Neuronal stem cell (in vitro differentiated cells): ENCODE measurements at regions not wholly inside any gene's neighbourhood (a gene's known extent, or its start where the extent isn't known, plus 50 kb on each side); places are given as distances from the start of the nearest gene placed in this dataset.

ENCODE experiments used
- DNase-seq: peaks from one replicate; pipeline ENCODE4 v3.0.0-alpha.2; 2013; ENCODE audit warnings: low spot score
- H2AFZ ChIP-seq: one replicate; pipeline ENCODE4 v1.6.1; 2013; ENCODE audit warnings: mild to moderate bottlenecking, low read length, inconsistent platforms
- H2AK5ac ChIP-seq: 2 replicates; pipeline ENCODE4 v1.6.1; 2013; ENCODE audit warnings: low read depth, mild to moderate bottlenecking, inconsistent platforms, low read length, moderate library complexity, mixed read lengths
- H2BK120ac ChIP-seq: 2 replicates; pipeline ENCODE4 v1.6.1; 2013; ENCODE audit warnings: low read depth, mild to moderate bottlenecking, inconsistent platforms, low read length, moderate library complexity, mixed read lengths
- H2BK12ac ChIP-seq: one replicate; pipeline ENCODE4 v1.6.1; 2013; ENCODE audit warnings: low read length, inconsistent platforms
- H2BK15ac ChIP-seq: 2 replicates; pipeline ENCODE4 v1.6.1; 2013; ENCODE audit warnings: mild to moderate bottlenecking, low read length, inconsistent platforms, mixed read lengths
- H2BK5ac ChIP-seq: one replicate; pipeline ENCODE4 v1.6.1; 2013; ENCODE audit warnings: inconsistent platforms, mild to moderate bottlenecking, low read length, moderate library complexity
- H3K14ac ChIP-seq: one replicate; pipeline ENCODE4 v1.6.1; 2013; ENCODE audit warnings: low read length, inconsistent platforms
- H3K18ac ChIP-seq: 2 replicates; pipeline ENCODE4 v1.6.1; 2013; ENCODE audit warnings: low read length, inconsistent platforms
- H3K23ac ChIP-seq: 2 replicates; pipeline ENCODE4 v1.6.1; 2013; ENCODE audit warnings: low read depth, mild to moderate bottlenecking, mixed read lengths, low read length, inconsistent platforms; ENCODE audit not compliant: poor library complexity
- H3K27ac ChIP-seq: replicated peaks from 3 replicates; pipeline ENCODE4 v1.5.1; 2013; ENCODE audit warnings: low read length, inconsistent platforms
- H3K27me3 ChIP-seq, 3 experiments: 2 replicates each; pipeline ENCODE4 v1.6.1; 2013; ENCODE audit warnings: low read length in 3 of 3, mild to moderate bottlenecking in 2 of 3, inconsistent platforms in 1 of 3, low read depth in 1 of 3, mixed read lengths in 1 of 3, moderate library complexity in 1 of 3; ENCODE audit not compliant: control insufficient read depth in 3 of 3, insufficient read depth in 3 of 3
- H3K36me3 ChIP-seq, 2 donors: replicated peaks in 1 of 2; 2 replicates each; pipeline ENCODE4 v1.6.1; 2013; ENCODE audit warnings: low read length in 2 of 2; ENCODE audit not compliant: control insufficient read depth in 2 of 2, insufficient read depth in 2 of 2
- H3K4ac ChIP-seq: 2 replicates; pipeline ENCODE4 v1.6.1; 2013; ENCODE audit warnings: inconsistent platforms, mild to moderate bottlenecking, low read length, moderate library complexity
- H3K4me1 ChIP-seq, 2 donors: 1 replicate in 1 of 2; 2 replicates in 1 of 2; pipeline ENCODE4 v1.6.1; 2013; ENCODE audit warnings: low read length in 2 of 2, low read depth in 1 of 2; ENCODE audit not compliant: control insufficient read depth in 2 of 2, insufficient read depth in 1 of 2
- H3K4me2 ChIP-seq: one replicate; pipeline ENCODE4 v1.6.1; 2013; ENCODE audit warnings: mild to moderate bottlenecking, low read length, inconsistent platforms; ENCODE audit not compliant: insufficient read depth, poor library complexity, severe bottlenecking
- H3K4me3 ChIP-seq, 2 donors: 2 replicates each; pipeline ENCODE4 v1.5.1; 2013; ENCODE audit warnings: low read length in 2 of 2, mild to moderate bottlenecking in 2 of 2, inconsistent platforms in 1 of 2, moderate library complexity in 1 of 2
- H3K79me1 ChIP-seq: one replicate; pipeline ENCODE4 v1.6.1; 2013; ENCODE audit warnings: low read depth, mild to moderate bottlenecking, inconsistent platforms, low read length, moderate library complexity
- H3K9ac ChIP-seq: one replicate; pipeline ENCODE4 v1.6.1; 2013; ENCODE audit warnings: mild to moderate bottlenecking, low read depth, low read length, inconsistent platforms; ENCODE audit not compliant: poor library complexity
- H3K9me3 ChIP-seq, 2 donors: replicated peaks in 1 of 2; 2 replicates each; pipeline versions ENCODE3 to v1.6.1; 2013; ENCODE audit warnings: low read length in 2 of 2, mild to moderate bottlenecking in 2 of 2, inconsistent platforms in 1 of 2, low read depth in 1 of 2, mixed read lengths in 1 of 2, moderate library complexity in 1 of 2; ENCODE audit not compliant: control insufficient read depth in 2 of 2, insufficient read depth in 1 of 2
- H4K8ac ChIP-seq: one replicate; pipeline ENCODE4 v1.6.1; 2013; ENCODE audit warnings: low read depth, mild to moderate bottlenecking, inconsistent platforms, low read length, moderate library complexity
- H4K91ac ChIP-seq: one replicate; pipeline ENCODE4 v1.6.1; 2013; ENCODE audit warnings: low read length, low read depth, mild to moderate bottlenecking, inconsistent platforms; ENCODE audit not compliant: poor library complexity
- WGBS, 2 donors: extraction: QIAGEN DNeasy Blood & Tissue Kit; methylation state at CpG; one replicate each; pipeline ENCODE4 v1.1.7; 2013; ENCODE audit warnings: missing lambda C conversion rate in 2 of 2, mixed read lengths in 1 of 2; ENCODE audit not compliant: insufficient read length in 2 of 2, insufficient replicate concordance in 1 of 2; ENCODE audit errors: extremely low coverage in 2 of 2; 5-methylcytosine and 5-hydroxymethylcytosine counted together

GRCh38 chr18:35770376-35771014, 189.0 kb downstream of the GALNT1 start:
- Histone ChIP-seq H4K8ac (no peak overlapping the region), H3K4me1 (no peaks in the 10 kb centered on the region)
- WGBS, 2 donors, result no CpG with 5 or more reads among the region's 5 CpGs

GRCh38 chr18:35771172-35771571, 189.6 kb downstream of the GALNT1 start:
- Histone ChIP-seq H3K79me1 (no peaks in the 10 kb centered on the region), H3K18ac (no peak overlapping the region), H3K14ac (no peak overlapping the region)

More at GRCh38 chr18:35770376-35771014, 189.0 kb downstream of the GALNT1 start:
- no peak overlapping the region for H3K4me3 ChIP-seq
- H3K36me3 ChIP-seq, result no peaks in the 10 kb centered on the region
- H3K9ac ChIP-seq, result no peak overlapping the region
- H3K9me3 ChIP-seq, result no peaks in the 10 kb centered on the region
- no peaks in the 10 kb centered on the region for H3K79me1 ChIP-seq
- no peak overlapping the region for H3K27ac ChIP-seq
- no peaks in the 10 kb centered on the region for H3K27me3 ChIP-seq
- H2BK15ac ChIP-seq, result no peak overlapping the region
- H3K4ac ChIP-seq, result no peak overlapping the region
- H4K91ac ChIP-seq, result no peak overlapping the region
- DNase-seq, result no peak
- H2AFZ ChIP-seq, result no peak overlapping the region
- no peak overlapping the region for H3K23ac ChIP-seq
- H3K18ac ChIP-seq, result no peak overlapping the region
- no peak overlapping the region for H2BK5ac ChIP-seq
- H2BK12ac ChIP-seq, result no peak overlapping the region
- H2BK120ac ChIP-seq, result no peak overlapping the region
- no peak overlapping the region for H3K4me2 ChIP-seq
- H2AK5ac ChIP-seq, result no peak overlapping the region
- no peak overlapping the region for H3K14ac ChIP-seq

GRCh38 chr18:35775887-35776286, 194.3 kb downstream of the GALNT1 start:
- Histone ChIP-seq H2BK12ac (no peak overlapping the region), H4K91ac (no peak overlapping the region), H3K4ac (no peak overlapping the region), H3K23ac (no peak overlapping the region), H3K36me3 (no peaks in the 10 kb centered on the region), H3K27ac (no peak overlapping the region), H3K14ac (no peak overlapping the region), H2AK5ac (no peak overlapping the region), H3K9ac (no peak overlapping the region), H2BK15ac (no peak overlapping the region), H3K79me1 (no peaks in the 10 kb centered on the region), H2BK120ac (no peak overlapping the region), H3K9me3 (no peaks in the 10 kb centered on the region), H3K4me1 (no peaks in the 10 kb centered on the region), H4K8ac (no peak overlapping the region), H3K4me3 (no peak overlapping the region), H2AFZ (no peak overlapping the region), H3K4me2 (no peak overlapping the region), H3K18ac (no peak overlapping the region), H2BK5ac (no peak overlapping the region), H3K27me3 (no peaks in the 10 kb centered on the region)
- no CpG with 5 or more reads among the region's 2 CpGs for WGBS, 2 donors
- peak; percentile 29 for DNase-seq

More at GRCh38 chr18:35771172-35771571, 189.6 kb downstream of the GALNT1 start:
- Histone ChIP-seq H3K27ac (no peak overlapping the region), H3K9ac (no peak overlapping the region), H2BK12ac (no peak overlapping the region), H2AK5ac (no peak overlapping the region), H2BK15ac (no peak overlapping the region), H2BK120ac (no peak overlapping the region), H3K36me3 (no peaks in the 10 kb centered on the region), H3K23ac (no peak overlapping the region), H3K4me1 (no peaks in the 10 kb centered on the region), H3K27me3 (no peaks in the 10 kb centered on the region), H3K4ac (no peak overlapping the region), H3K4me3 (no peak overlapping the region), H4K91ac (no peak overlapping the region), H2AFZ (no peak overlapping the region), H4K8ac (no peak overlapping the region), H3K9me3 (no peaks in the 10 kb centered on the region), H3K4me2 (no peak overlapping the region), H2BK5ac (no peak overlapping the region)
- WGBS, 2 donors, result no CpG with 5 or more reads among the region's 4 CpGs
- no peak for DNase-seq

DNA sequence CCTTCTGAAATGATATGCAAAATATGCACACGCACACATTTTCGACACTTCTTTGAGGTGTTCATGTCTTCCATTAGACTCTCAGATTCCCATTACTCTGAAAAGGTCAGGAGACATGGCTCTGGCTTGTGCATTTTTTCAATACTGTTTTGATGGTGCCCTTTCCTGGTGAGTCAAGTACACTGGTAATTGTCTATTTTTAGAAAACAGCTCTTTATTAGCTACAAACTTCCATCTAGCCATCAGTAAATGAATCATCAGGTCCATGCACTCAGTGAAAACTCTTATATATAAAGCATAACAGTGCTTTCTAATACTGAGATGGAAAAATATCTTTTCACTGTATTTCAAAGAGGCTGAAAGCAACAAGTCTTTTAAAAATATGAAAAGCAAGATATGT, 194.9 kb downstream of the GALNT1 start:
- no peaks in the 10 kb centered on the region for H3K9me3 ChIP-seq
- no peak overlapping the region for H3K4me2 ChIP-seq
- no peak overlapping the region for H3K9ac ChIP-seq
- no peak overlapping the region for H2BK120ac ChIP-seq
- DNase-seq, result no peak
- H3K18ac ChIP-seq, result no peak overlapping the region
- H3K23ac ChIP-seq, result no peak overlapping the region
- no peak overlapping the region for H4K8ac ChIP-seq
- H3K79me1 ChIP-seq, result no peaks in the 10 kb centered on the region
- no peak overlapping the region for H3K27ac ChIP-seq
- no peak overlapping the region for H2BK15ac ChIP-seq
- no peak overlapping the region for H2BK12ac ChIP-seq
- H2AFZ ChIP-seq, result no peak overlapping the region
- no peak overlapping the region for H4K91ac ChIP-seq
- no peaks in the 10 kb centered on the region for H3K27me3 ChIP-seq
- H3K14ac ChIP-seq, result no peak overlapping the region
- H2AK5ac ChIP-seq, result no peak overlapping the region
- H3K4ac ChIP-seq, result no peak overlapping the region
- no CpG with 5 or more reads among the region's 2 CpGs for WGBS, 2 donors
- H2BK5ac ChIP-seq, result no peak overlapping the region
- no peaks in the 10 kb centered on the region for H3K36me3 ChIP-seq
- no peaks in the 10 kb centered on the region for H3K4me1 ChIP-seq
- no peak overlapping the region for H3K4me3 ChIP-seq
